ENCODE measurements at regions not wholly inside any gene's neighbourhood (a gene's known extent, or its start where the extent isn't known, plus 50 kb on each side); places are given as distances from the start of the nearest gene placed in this dataset.

GRCh38 chr18:73462092-73462491 lies 594.3 kb upstream of the NETO1 start:
- Mint-ChIP-seq H3K36me3 (ENCODE audit: low read depth) (no peaks in the 10 kb centered on the region), H3K4me3 (peak overlapping the region; percentile 53), H3K27ac (peak overlapping the region; percentile 83), H3K27me3 (ENCODE audit: insufficient read depth) (no peaks in the 10 kb centered on the region; the same call in 1 of the 2 replicates), H3K4me1 (ENCODE audit: low read depth) (peaks cover 41% of the 10 kb centered on the region), H3K9me3 (no peaks in the 10 kb centered on the region)
- TF ChIP-seq CTCF (IDR thresholded peaks at IDR 0.05): no peak
- peak; percentile 82 for DNase-seq

GRCh38 chr18:73461780-73462059 lies 593.9 kb upstream of the NETO1 start:
- DNase-seq: peak; percentile 23
- Mint-ChIP-seq H3K27me3 (ENCODE audit: insufficient read depth) (no peaks in the 10 kb centered on the region), H3K9me3 (no peaks in the 10 kb centered on the region), H3K27ac (peak overlapping the region; percentile 83), H3K4me3 (peak overlapping the region; percentile 53), H3K36me3 (ENCODE audit: low read depth) (no peaks in the 10 kb centered on the region), H3K4me1 (ENCODE audit: low read depth) (peaks cover 41% of the 10 kb centered on the region)
- TF ChIP-seq CTCF (IDR thresholded peaks at IDR 0.05): no peak

GRCh38 chr18:73461038-73461779 lies 593.4 kb upstream of the NETO1 start:
- no peak for TF ChIP-seq CTCF (IDR thresholded peaks at IDR 0.05)
- no peaks in the 10 kb centered on the region for H3K9me3 Mint-ChIP-seq
- DNase-seq: no peak
- no peak overlapping the region for H3K4me3 Mint-ChIP-seq
- H3K4me1 Mint-ChIP-seq (ENCODE audit: low read depth): peaks cover 41% of the 10 kb centered on the region
- peak overlapping the region; percentile 83 for H3K27ac Mint-ChIP-seq
- H3K27me3 Mint-ChIP-seq (ENCODE audit: insufficient read depth): no peaks in the 10 kb centered on the region
- H3K36me3 Mint-ChIP-seq (ENCODE audit: low read depth): no peaks in the 10 kb centered on the region

- Mint-ChIP-seq H3K4me1 (ENCODE audit: low read depth) (peaks cover 41% of the 10 kb centered on the region), H3K27ac (peak overlapping the region; percentile 50), H3K36me3 (ENCODE audit: low read depth) (no peaks in the 10 kb centered on the region), H3K4me3 (peak overlapping the region; percentile 18; the same call in 1 of the 2 replicates), H3K9me3 (no peaks in the 10 kb centered on the region), H3K27me3 (ENCODE audit: insufficient read depth) (no peaks in the 10 kb centered on the region)
- DNase-seq: peak; percentile 32
- TF ChIP-seq CTCF (IDR thresholded peaks at IDR 0.05): no peak
Observed at GRCh38 chr18:73458186-73458964, 590.6 kb upstream of the NETO1 start.

- Mint-ChIP-seq H3K36me3 (ENCODE audit: low read depth) (no peaks in the 10 kb centered on the region), H3K9me3 (no peaks in the 10 kb centered on the region), H3K27ac (no peak overlapping the region), H3K4me1 (ENCODE audit: low read depth) (peaks cover 33% of the 10 kb centered on the region), H3K27me3 (ENCODE audit: insufficient read depth) (no peaks in the 10 kb centered on the region), H3K4me3 (no peak overlapping the region)
- no peak for DNase-seq
- TF ChIP-seq CTCF (IDR thresholded peaks at IDR 0.05): no peak
Observed at GRCh38 chr18:73456643-73457042, 588.9 kb upstream of the NETO1 start.

Data from HFFc6 (cell line).